AG10803 (cell line): ENCODE measurements at regions not wholly inside any gene's neighbourhood (a gene's known extent, or its start where the extent isn't known, plus 50 kb on each side); places are given as distances from the start of the nearest gene placed in this dataset.

Source experiments
- DNase-seq: peaks from one replicate; pipeline ENCODE4 v3.0.0; 2010; ENCODE audit warnings: low read depth
- H3K4me3 ChIP-seq: 2 replicates; pipeline ENCODE4 v1.5.1; 2011; ENCODE audit warnings: mild to moderate bottlenecking, low read length, control low read depth
- TF ChIP-seq, protein P1 (sequence below): conservative IDR thresholded peaks from 2 replicates; pipeline ENCODE4 v1.5.1; 2011; ENCODE audit warnings: mild to moderate bottlenecking, low read length, control low read depth, inconsistent platforms

GRCh38 chr11:115939731-115940421, 435.7 kb upstream of the CADM1 start:
- TF ChIP-seq, protein P1, sequence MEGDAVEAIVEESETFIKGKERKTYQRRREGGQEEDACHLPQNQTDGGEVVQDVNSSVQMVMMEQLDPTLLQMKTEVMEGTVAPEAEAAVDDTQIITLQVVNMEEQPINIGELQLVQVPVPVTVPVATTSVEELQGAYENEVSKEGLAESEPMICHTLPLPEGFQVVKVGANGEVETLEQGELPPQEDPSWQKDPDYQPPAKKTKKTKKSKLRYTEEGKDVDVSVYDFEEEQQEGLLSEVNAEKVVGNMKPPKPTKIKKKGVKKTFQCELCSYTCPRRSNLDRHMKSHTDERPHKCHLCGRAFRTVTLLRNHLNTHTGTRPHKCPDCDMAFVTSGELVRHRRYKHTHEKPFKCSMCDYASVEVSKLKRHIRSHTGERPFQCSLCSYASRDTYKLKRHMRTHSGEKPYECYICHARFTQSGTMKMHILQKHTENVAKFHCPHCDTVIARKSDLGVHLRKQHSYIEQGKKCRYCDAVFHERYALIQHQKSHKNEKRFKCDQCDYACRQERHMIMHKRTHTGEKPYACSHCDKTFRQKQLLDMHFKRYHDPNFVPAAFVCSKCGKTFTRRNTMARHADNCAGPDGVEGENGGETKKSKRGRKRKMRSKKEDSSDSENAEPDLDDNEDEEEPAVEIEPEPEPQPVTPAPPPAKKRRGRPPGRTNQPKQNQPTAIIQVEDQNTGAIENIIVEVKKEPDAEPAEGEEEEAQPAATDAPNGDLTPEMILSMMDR = no peak
- no peak overlapping the region for H3K4me3 ChIP-seq
- DNase-seq = no peak

DNA sequence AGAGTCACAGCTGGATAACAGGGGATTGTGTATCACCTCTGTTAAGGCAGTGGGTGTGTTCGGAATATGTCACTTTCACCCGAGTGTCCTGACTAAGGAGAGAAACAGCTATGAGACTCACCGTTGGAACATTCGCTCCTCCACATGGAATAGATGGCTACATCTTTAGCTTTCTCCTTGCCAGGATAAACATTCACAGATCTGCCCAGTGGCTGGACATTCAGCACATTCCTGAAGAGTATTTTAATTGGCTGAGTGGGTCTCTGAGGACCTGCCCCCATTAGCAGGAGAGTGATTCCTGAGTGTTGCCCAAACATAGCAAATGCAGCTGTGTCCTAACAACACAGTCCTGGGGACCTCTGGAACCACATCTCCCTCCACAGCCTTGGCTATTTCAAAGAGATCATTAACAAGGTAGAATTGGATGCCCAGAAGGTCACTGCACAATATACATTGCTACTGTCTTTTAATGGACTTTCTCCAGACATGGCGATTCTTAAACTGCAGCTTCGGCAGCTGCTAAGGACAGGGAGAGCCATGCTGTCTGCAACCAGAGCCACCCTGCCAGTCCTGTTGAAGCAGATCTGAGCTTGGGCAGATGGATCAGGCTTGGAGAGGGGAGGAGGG, 435.0 kb upstream of the CADM1 start:
- H3K4me3 ChIP-seq = no peak overlapping the region
- TF ChIP-seq, protein P1 = no peak
- no peak for DNase-seq

- TF ChIP-seq, protein P1 = no peak
- DNase-seq = no peak
- no peak overlapping the region for H3K4me3 ChIP-seq
Observed at GRCh38 chr11:115933564-115933963, 429.3 kb upstream of the CADM1 start.

- no peak overlapping the region for H3K4me3 ChIP-seq
- no peak for DNase-seq
- TF ChIP-seq, protein P1 = no peak
Observed at GRCh38 chr11:115931548-115932083, 427.4 kb upstream of the CADM1 start.

DNA sequence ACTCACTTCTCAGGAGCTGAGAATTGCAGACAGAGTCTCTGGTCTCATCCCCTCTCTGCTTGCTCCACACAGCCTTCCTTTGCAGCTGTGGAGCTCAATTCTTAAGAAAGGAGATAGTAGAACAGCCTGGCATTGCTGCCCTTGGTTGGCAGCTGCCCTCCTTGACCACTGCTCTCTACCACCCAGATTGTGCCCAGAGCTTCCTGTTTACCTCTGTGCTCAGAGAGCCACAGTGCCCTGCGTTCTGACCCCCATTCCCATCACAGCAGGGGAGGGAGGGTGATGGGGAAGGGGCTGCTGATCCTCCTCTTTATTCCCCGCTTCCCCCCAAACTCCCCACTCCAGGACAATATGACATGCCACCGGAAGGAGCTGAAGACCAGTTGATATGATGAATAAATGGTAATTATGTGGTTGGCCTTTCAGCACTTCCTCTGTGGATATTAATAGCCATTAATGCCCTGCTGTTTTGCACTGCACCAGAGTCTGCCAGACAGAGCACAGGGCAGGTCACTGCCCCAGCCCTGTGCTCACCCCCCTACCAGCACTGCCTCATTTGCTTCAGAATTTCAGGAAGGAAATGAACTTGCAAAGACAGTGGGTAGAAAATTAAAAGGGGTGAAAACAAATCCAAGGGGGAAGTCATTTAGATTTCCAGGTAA, 426.8 kb upstream of the CADM1 start:
- H3K4me3 ChIP-seq = no peak overlapping the region
- no peak for DNase-seq
- TF ChIP-seq, protein P1 = no peak

- H3K4me3 ChIP-seq = no peak overlapping the region
- TF ChIP-seq, protein P1 = no peak
- DNase-seq = no peak
Observed at GRCh38 chr11:115930291-115930690, 426.1 kb upstream of the CADM1 start.
